ENCODE measurements at regions not wholly inside any gene's neighbourhood (a gene's known extent, or its start where the extent isn't known, plus 50 kb on each side); places are given as distances from the start of the nearest gene placed in this dataset.

DNA sequence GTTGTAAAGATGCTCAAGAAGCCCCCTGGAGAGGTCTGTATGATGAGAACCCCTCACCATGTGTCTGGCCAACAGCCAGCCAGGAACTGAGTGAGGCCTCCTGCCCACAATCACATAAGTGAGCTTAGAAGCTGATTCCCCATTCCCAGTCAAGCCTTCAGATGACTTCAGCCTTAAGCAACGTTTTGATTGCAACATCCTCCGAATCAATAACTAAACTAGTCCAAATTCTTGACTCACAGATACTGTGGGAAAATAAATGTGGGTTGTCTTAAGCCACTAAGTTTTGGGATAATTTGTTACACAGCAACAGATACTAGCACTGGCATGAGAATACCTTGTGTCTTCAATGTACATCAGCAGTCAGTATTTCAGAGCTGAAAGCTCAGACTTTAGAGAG is 54.5 kb upstream of the HS3ST4 start:
- Histone ChIP-seq H3K27me3 (ENCODE audit: control insufficient read depth, insufficient read depth, low read length) (no peaks in the 10 kb centered on the region), H3K36me3 (ENCODE audit: control insufficient read depth, insufficient read depth, low read length) (no peaks in the 10 kb centered on the region), H3K4me3 (ENCODE audit: low read depth, low read length) (no peak overlapping the region)
- FAIRE-seq (no peak), DNase-seq (ENCODE audit: low read depth) (no peak)
- TF ChIP-seq, protein P1, sequence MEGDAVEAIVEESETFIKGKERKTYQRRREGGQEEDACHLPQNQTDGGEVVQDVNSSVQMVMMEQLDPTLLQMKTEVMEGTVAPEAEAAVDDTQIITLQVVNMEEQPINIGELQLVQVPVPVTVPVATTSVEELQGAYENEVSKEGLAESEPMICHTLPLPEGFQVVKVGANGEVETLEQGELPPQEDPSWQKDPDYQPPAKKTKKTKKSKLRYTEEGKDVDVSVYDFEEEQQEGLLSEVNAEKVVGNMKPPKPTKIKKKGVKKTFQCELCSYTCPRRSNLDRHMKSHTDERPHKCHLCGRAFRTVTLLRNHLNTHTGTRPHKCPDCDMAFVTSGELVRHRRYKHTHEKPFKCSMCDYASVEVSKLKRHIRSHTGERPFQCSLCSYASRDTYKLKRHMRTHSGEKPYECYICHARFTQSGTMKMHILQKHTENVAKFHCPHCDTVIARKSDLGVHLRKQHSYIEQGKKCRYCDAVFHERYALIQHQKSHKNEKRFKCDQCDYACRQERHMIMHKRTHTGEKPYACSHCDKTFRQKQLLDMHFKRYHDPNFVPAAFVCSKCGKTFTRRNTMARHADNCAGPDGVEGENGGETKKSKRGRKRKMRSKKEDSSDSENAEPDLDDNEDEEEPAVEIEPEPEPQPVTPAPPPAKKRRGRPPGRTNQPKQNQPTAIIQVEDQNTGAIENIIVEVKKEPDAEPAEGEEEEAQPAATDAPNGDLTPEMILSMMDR (IDR thresholded peaks at IDR 0.05; ENCODE audit: insufficient read depth, low read length, severe bottlenecking): no peak

DNA sequence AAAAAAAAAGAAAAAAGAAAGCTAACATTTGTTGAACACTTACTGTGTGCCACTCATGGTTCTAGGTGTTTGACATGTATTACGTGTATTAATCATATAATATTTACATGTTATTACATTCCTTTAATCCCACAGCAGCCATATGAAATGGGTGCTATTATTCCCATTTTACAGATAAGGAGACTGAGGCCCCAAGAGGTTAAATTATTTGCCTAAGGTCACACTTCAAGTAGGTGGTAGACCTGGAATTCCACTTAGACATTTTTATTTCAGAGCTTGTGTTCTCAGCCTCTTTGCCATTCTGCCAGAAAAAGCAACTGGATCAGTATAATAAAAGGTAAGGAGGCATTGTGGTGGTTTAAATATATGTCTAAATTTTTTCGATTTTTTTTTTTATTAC is 55.1 kb upstream of the HS3ST4 start:
- Histone ChIP-seq H3K4me3 (ENCODE audit: low read depth, low read length) (no peak overlapping the region), H3K27me3 (ENCODE audit: control insufficient read depth, insufficient read depth, low read length) (no peaks in the 10 kb centered on the region), H3K36me3 (ENCODE audit: control insufficient read depth, insufficient read depth, low read length) (no peaks in the 10 kb centered on the region)
- FAIRE-seq: no peak
- no peak for DNase-seq (ENCODE audit: low read depth)
- TF ChIP-seq, protein P1 (IDR thresholded peaks at IDR 0.05; ENCODE audit: insufficient read depth, low read length, severe bottlenecking): no peak

DNA sequence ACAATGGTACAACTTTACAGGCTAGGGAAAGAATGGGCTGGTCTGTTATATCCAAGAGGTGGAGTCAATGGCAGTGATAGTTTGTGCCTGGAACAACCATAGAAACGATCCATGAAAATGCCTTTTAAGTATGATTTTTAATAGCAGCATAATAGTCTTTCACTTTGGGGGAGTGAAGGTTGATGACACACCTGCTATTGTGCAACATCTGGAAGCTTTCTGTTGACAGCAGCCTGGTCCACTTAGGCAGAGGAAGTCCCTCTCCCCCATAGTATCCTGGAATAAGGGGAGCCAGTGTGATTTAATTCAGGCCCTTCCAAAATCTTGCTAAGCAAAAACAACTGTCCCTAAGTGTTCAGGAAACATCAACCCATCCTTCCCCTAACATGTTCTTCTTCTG is 56.3 kb upstream of the HS3ST4 start:
- TF ChIP-seq, protein P1 (IDR thresholded peaks at IDR 0.05; ENCODE audit: insufficient read depth, low read length, severe bottlenecking): no peak
- Histone ChIP-seq H3K4me3 (ENCODE audit: low read depth, low read length) (no peak overlapping the region), H3K27me3 (ENCODE audit: control insufficient read depth, insufficient read depth, low read length) (no peaks in the 10 kb centered on the region), H3K36me3 (ENCODE audit: control insufficient read depth, insufficient read depth, low read length) (no peaks in the 10 kb centered on the region)
- no peak for DNase-seq (ENCODE audit: low read depth)
- no peak for FAIRE-seq

DNA sequence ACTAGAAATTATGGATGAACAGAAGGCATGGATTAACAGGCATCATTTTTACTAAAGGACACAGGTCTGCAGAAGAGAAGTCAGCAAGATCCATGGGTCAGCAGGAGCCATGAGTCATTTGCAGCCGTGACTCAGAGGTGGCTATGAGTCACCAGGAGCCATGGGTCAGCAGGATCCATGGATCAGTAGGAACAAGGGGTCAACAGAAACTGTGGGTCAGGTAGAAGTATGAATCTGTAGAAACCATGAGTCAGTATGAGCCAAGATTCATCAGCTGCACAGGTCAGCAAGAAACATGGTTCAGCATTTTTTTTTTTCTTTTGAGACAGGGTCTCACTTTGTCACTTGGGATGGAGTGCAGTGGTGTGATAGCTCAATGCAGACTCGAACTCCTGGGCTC is 58.2 kb upstream of the HS3ST4 start:
- DNase-seq (ENCODE audit: low read depth) (peak; percentile 1), FAIRE-seq (no peak)
- TF ChIP-seq, protein P1 (IDR thresholded peaks at IDR 0.05; ENCODE audit: insufficient read depth, low read length, severe bottlenecking): no peak

DNA sequence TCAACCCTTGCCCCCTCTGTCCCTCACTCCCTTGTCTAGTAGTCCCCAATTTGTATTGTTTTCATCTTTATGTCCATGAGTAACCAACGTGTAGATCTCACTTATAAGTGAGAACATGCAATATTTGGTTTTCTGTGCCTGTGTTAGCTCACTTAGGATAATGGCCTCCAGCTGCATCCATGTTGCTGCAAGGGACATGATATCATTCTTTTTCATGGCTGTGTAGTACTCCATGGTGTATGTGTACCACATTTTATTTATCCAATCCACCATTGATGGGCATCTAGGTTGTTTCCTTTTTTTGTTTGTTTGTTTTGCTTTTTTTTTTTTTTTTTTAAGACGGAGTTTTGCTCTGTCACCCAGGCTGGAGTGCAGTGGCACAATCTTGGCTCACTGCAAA is 63.0 kb upstream of the HS3ST4 start:
- no peak for DNase-seq (ENCODE audit: low read depth)
- FAIRE-seq: no peak
- H3K27me3 ChIP-seq (ENCODE audit: control insufficient read depth, insufficient read depth, low read length): no peaks in the 10 kb centered on the region
- TF ChIP-seq, protein P1 (IDR thresholded peaks at IDR 0.05; ENCODE audit: insufficient read depth, low read length, severe bottlenecking): no peak
- H3K36me3 ChIP-seq (ENCODE audit: control insufficient read depth, insufficient read depth, low read length): no peaks in the 10 kb centered on the region
- H3K4me3 ChIP-seq (ENCODE audit: low read depth, low read length): no peak overlapping the region

More for the DNA sequence above, 58.2 kb upstream of the HS3ST4 start:
- no peaks in the 10 kb centered on the region for H3K36me3 ChIP-seq (ENCODE audit: control insufficient read depth, insufficient read depth, low read length)
- H3K27me3 ChIP-seq (ENCODE audit: control insufficient read depth, insufficient read depth, low read length): no peaks in the 10 kb centered on the region
- no peak overlapping the region for H3K4me3 ChIP-seq (ENCODE audit: low read depth, low read length)

DNA sequence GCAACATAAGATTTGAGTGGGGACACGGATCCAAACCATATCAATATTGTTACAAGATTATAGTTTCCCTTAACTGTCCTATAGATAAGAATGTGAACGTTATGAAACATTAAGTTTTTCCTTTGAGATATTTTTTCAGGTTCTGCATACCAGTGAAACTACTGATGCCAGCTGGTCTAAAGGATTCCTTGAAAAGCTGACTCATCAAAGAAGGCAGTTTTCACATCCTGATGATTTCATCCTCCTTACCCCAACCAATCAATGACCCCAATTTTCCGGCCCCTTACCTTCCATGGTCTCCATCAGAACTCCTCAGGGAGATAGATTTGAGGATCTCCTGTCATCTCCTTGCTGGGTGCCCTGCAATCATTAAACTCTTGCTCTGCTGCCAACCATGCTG is 64.1 kb upstream of the HS3ST4 start:
- TF ChIP-seq, protein P1 (IDR thresholded peaks at IDR 0.05; ENCODE audit: insufficient read depth, low read length, severe bottlenecking): no peak
- H3K36me3 ChIP-seq (ENCODE audit: control insufficient read depth, insufficient read depth, low read length): no peaks in the 10 kb centered on the region
- DNase-seq (ENCODE audit: low read depth) (no peak), FAIRE-seq (no peak)
- no peak overlapping the region for H3K4me3 ChIP-seq (ENCODE audit: low read depth, low read length)
- no peaks in the 10 kb centered on the region for H3K27me3 ChIP-seq (ENCODE audit: control insufficient read depth, insufficient read depth, low read length)
